A549 (cell line): ENCODE measurements at regions not wholly inside any gene's neighbourhood (a gene's known extent, or its start where the extent isn't known, plus 50 kb on each side); places are given as distances from the start of the nearest gene placed in this dataset.

Experiments used
- CBX8 ChIP-seq: fragments of 200-600 bp; sonication (generic); IDR thresholded peaks from 2 replicates; pipeline ENCODE4 v1.6.1; 2016
- CEBPB ChIP-seq, 2 experiments: fragments of >200 bp in 1 of 2; sonication (Bioruptor Twin) in 1 of 2; formaldehyde crosslinking in 1 of 2; IDR thresholded peaks; 2 replicates each; pipeline ENCODE4 v1.6.1; 2012 to 2016
- EP300 ChIP-seq, 2 experiments: fragments of >200 bp; sonication (Bioruptor Twin); formaldehyde crosslinking; IDR thresholded peaks; 2 replicates in 1 of 2; 3 replicates in 1 of 2; pipeline ENCODE4 v1.6.1; 2016 to 2017
- ESRRA ChIP-seq: fragments of 150-350 bp; IDR thresholded peaks from 2 replicates; pipeline ENCODE4 v1.6.1; 2014; ENCODE audit warnings: mild to moderate bottlenecking, low read length, borderline replicate concordance
- KDM1A ChIP-seq: fragments of 200-600 bp; sonication (generic); IDR thresholded peaks from 2 replicates; pipeline ENCODE4 v1.6.1; 2016; ENCODE audit warnings: low read depth, mild to moderate bottlenecking
- MAFK ChIP-seq: fragments of 450-650 bp; IDR thresholded peaks from 2 replicates; pipeline ENCODE4 v1.6.1; 2014; ENCODE audit not compliant: partially characterized antibody
- POLR2AphosphoS2 ChIP-seq: conservative IDR thresholded peaks from 2 replicates; pipeline ENCODE4 v1.6.1; 2012; ENCODE audit warnings: low read length, improper control_type of control experiment, inconsistent platforms
- RAD21 ChIP-seq, 2 experiments: fragments of >200 bp in 1 of 2; sonication (Bioruptor Twin) in 1 of 2; formaldehyde crosslinking in 1 of 2; IDR thresholded peaks in 1 of 2; conservative IDR thresholded peaks in 1 of 2; 2 replicates in 1 of 2; 3 replicates in 1 of 2; pipeline ENCODE4 v1.6.1; 2012 to 2018; ENCODE audit warnings: inconsistent platforms in 1 of 2
- SMC3 ChIP-seq: fragments of >200 bp; sonication (Bioruptor Twin); formaldehyde crosslinking; IDR thresholded peaks from 3 replicates; pipeline ENCODE4 v1.6.1; 2018; ENCODE audit warnings: inconsistent platforms
- TP53 ChIP-seq: fragments of 250-450 bp; sonication (Bioruptor Pico); IDR thresholded peaks from 2 replicates; pipeline ENCODE4 v1.5.0; 2021; ENCODE audit warnings: mild to moderate bottlenecking, moderate library complexity
- TF ChIP-seq, protein P1 (sequence below): fragments of >200 bp; sonication (Bioruptor Twin); formaldehyde crosslinking; IDR thresholded peaks from 3 replicates; pipeline ENCODE4 v1.5.1; 2016
- TF ChIP-seq, protein P2 (sequence below): fragments of 200-600 bp; sonication (generic); IDR thresholded peaks from 2 replicates; pipeline ENCODE4 v1.6.1; 2016; ENCODE audit warnings: antibody characterized with exemption, mild to moderate bottlenecking, moderate library complexity
- TF ChIP-seq, protein P3 (sequence below): IDR thresholded peaks from 2 replicates; pipeline ENCODE4 v1.6.1; 2012

DNA sequence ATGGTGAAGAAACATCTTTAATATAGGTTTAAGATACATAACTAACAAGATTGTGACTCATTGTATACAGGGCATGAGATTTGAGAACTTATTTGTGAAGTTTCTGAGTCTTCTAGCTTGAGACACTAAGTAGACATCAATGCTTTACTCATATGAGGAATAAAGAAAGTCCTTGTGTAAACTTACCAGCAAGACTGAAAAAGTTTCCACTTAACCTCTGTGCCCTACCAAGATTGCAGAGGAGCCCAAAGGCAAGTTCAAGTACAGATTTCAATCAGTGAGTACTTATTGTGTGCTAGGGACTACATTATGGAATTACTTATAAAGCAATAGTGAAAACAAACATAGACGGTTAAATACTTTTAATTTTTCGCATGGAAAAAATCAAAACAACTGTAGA, 1041.2 kb upstream of the CELF4 start:
- TF ChIP-seq, protein P1, sequence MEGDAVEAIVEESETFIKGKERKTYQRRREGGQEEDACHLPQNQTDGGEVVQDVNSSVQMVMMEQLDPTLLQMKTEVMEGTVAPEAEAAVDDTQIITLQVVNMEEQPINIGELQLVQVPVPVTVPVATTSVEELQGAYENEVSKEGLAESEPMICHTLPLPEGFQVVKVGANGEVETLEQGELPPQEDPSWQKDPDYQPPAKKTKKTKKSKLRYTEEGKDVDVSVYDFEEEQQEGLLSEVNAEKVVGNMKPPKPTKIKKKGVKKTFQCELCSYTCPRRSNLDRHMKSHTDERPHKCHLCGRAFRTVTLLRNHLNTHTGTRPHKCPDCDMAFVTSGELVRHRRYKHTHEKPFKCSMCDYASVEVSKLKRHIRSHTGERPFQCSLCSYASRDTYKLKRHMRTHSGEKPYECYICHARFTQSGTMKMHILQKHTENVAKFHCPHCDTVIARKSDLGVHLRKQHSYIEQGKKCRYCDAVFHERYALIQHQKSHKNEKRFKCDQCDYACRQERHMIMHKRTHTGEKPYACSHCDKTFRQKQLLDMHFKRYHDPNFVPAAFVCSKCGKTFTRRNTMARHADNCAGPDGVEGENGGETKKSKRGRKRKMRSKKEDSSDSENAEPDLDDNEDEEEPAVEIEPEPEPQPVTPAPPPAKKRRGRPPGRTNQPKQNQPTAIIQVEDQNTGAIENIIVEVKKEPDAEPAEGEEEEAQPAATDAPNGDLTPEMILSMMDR: no peak
- no peak for TF ChIP-seq MAFK
- no peak for TF ChIP-seq RAD21 (conservative IDR thresholded peaks at IDR 0.05 in 1 of 2, IDR thresholded peaks at IDR 0.05 in 1 of 2)
- no peak for TF ChIP-seq CEBPB (IDR thresholded peaks at IDR 0.05)
- TF ChIP-seq, protein P2, sequence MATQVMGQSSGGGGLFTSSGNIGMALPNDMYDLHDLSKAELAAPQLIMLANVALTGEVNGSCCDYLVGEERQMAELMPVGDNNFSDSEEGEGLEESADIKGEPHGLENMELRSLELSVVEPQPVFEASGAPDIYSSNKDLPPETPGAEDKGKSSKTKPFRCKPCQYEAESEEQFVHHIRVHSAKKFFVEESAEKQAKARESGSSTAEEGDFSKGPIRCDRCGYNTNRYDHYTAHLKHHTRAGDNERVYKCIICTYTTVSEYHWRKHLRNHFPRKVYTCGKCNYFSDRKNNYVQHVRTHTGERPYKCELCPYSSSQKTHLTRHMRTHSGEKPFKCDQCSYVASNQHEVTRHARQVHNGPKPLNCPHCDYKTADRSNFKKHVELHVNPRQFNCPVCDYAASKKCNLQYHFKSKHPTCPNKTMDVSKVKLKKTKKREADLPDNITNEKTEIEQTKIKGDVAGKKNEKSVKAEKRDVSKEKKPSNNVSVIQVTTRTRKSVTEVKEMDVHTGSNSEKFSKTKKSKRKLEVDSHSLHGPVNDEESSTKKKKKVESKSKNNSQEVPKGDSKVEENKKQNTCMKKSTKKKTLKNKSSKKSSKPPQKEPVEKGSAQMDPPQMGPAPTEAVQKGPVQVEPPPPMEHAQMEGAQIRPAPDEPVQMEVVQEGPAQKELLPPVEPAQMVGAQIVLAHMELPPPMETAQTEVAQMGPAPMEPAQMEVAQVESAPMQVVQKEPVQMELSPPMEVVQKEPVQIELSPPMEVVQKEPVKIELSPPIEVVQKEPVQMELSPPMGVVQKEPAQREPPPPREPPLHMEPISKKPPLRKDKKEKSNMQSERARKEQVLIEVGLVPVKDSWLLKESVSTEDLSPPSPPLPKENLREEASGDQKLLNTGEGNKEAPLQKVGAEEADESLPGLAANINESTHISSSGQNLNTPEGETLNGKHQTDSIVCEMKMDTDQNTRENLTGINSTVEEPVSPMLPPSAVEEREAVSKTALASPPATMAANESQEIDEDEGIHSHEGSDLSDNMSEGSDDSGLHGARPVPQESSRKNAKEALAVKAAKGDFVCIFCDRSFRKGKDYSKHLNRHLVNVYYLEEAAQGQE: no peak
- TF ChIP-seq ESRRA: no peak
- TF ChIP-seq, protein P3, sequence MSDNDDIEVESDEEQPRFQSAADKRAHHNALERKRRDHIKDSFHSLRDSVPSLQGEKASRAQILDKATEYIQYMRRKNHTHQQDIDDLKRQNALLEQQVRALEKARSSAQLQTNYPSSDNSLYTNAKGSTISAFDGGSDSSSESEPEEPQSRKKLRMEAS: no peak
- no peak for TF ChIP-seq EP300 (IDR thresholded peaks at IDR 0.05)
- TF ChIP-seq KDM1A: no peak
- no peak for TF ChIP-seq SMC3
- TF ChIP-seq CBX8: no peak
- no peak for TF ChIP-seq TP53 (CRISPR knock-in tag)
- TF ChIP-seq POLR2AphosphoS2: no peak
